WTC11 (cell line): ENCODE measurements at regions not wholly inside any gene's neighbourhood (a gene's known extent, or its start where the extent isn't known, plus 50 kb on each side); places are given as distances from the start of the nearest gene placed in this dataset.

Experiments
- FOXJ3 ChIP-seq: sonication (generic); formaldehyde crosslinking; IDR thresholded peaks from 2 replicates; pipeline ENCODE4 v1.9.0; 2021; ENCODE audit warnings: missing genetic modification reagents, mild to moderate bottlenecking, borderline replicate concordance
- GABPB1 ChIP-seq: sonication (generic); formaldehyde crosslinking; IDR thresholded peaks from 2 replicates; pipeline ENCODE4 v1.8.1; 2023; ENCODE audit warnings: mild to moderate bottlenecking, missing genetic modification reagents
- JUN ChIP-seq: sonication (generic); formaldehyde crosslinking; IDR thresholded peaks from 2 replicates; pipeline ENCODE4 v1.8.0; 2023; ENCODE audit warnings: mild to moderate bottlenecking, missing genetic modification reagents
- NFE2L1 ChIP-seq: sonication (generic); formaldehyde crosslinking; IDR thresholded peaks from 2 replicates; pipeline ENCODE4 v1.8.1; 2023; ENCODE audit warnings: missing genetic modification reagents
- SP1 ChIP-seq: sonication (generic); formaldehyde crosslinking; conservative IDR thresholded peaks from 2 replicates; pipeline ENCODE4 v1.8.1; 2022; ENCODE audit warnings: missing genetic modification reagents
- ZNF232 ChIP-seq: sonication (generic); formaldehyde crosslinking; IDR thresholded peaks from 2 replicates; pipeline ENCODE4 v1.8.0; 2022; ENCODE audit warnings: mild to moderate bottlenecking, missing genetic modification reagents
- ZNF423 ChIP-seq: fragments of 250-450 bp; sonication (Bioruptor Pico); IDR thresholded peaks from 2 replicates; pipeline ENCODE4 v2.1.2; 2022; ENCODE audit warnings: mild to moderate bottlenecking, moderate library complexity
- TF ChIP-seq, protein P1 (sequence below): fragments of 200-600 bp; IDR thresholded peaks from 2 replicates; pipeline ENCODE4 v1.8.0; 2022; ENCODE audit warnings: antibody characterized with exemption

DNA sequence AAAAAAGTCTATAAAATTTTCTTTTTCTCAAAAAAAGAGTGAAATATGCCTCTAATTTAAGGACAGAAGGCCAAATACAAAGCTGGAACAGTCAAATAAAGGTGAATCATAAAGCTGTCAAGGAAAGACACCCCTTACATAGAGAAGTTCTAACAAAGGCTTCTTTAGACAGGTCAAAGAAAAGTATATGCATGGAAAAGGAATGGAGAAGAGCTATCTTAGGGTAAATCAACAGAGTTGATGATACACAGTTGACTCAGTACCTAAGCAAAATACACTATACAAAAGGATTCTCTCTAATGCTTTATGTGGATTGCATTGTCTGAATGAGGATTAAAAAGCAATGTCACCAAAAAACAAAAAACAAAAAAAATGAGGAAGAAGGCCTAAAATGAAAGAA, 214.8 kb downstream of the TXNL1 start:
- TF ChIP-seq GABPB1 (CRISPR knock-in tag) (no peak), ZNF423 (no peak), JUN (no peak), ZNF232 (CRISPR knock-in tag) (no peak), NFE2L1 (CRISPR knock-in tag) (no peak), FOXJ3 (CRISPR knock-in tag) (no peak), SP1 (CRISPR knock-in tag) (no peak)
- TF ChIP-seq, protein P1, sequence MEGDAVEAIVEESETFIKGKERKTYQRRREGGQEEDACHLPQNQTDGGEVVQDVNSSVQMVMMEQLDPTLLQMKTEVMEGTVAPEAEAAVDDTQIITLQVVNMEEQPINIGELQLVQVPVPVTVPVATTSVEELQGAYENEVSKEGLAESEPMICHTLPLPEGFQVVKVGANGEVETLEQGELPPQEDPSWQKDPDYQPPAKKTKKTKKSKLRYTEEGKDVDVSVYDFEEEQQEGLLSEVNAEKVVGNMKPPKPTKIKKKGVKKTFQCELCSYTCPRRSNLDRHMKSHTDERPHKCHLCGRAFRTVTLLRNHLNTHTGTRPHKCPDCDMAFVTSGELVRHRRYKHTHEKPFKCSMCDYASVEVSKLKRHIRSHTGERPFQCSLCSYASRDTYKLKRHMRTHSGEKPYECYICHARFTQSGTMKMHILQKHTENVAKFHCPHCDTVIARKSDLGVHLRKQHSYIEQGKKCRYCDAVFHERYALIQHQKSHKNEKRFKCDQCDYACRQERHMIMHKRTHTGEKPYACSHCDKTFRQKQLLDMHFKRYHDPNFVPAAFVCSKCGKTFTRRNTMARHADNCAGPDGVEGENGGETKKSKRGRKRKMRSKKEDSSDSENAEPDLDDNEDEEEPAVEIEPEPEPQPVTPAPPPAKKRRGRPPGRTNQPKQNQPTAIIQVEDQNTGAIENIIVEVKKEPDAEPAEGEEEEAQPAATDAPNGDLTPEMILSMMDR = no peak
